ENCODE measurements at regions not wholly inside any gene's neighbourhood (a gene's known extent, or its start where the extent isn't known, plus 50 kb on each side); places are given as distances from the start of the nearest gene placed in this dataset.
"Not testable (repeated sequence)": the region's sequence is repeated elsewhere in the genome, so short reads cannot be mapped to it uniquely, and the experiment has no call there.

DNA sequence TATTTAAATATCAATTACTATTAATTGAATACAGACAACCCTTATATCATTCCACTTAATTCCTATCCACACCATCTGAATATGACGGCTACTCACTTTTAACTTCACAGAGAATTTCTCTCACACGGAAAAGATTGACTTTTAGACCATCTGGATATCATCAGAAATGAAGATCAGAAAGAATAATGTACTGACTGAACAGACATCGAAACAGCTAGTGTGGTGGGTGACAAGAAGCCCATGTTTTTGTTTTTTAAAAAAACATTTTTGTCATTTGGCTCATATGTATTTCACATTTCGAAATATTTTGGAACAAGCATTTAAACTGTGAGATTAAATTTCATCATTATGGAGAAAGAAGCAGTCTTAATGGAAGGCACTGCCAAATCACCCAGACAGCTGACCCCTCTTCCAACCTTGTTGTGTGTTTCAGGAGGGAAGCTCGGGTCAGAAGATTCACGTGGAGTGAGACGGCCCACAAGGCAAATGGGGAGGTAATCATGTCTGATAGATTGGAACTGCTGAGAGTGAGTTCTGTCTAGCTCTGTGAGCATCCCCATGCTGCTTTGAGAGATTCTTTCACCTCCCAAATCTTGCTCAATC lies 204.2 kb upstream of the RASGEF1B start:
- no peak for DNase-seq (ENCODE audit: low spot score)
- Mint-ChIP-seq H3K27me3 (ENCODE audit: low read depth) (peaks cover 17% of the 10 kb centered on the region), H3K4me3 (ENCODE audit: unreplicated experiment) (no peak overlapping the region), H3K4me1 (ENCODE audit: low read depth) (peaks cover 16% of the 10 kb centered on the region), H3K27ac (ENCODE audit: unreplicated experiment) (peak overlapping the region; percentile 10), H3K36me3 (ENCODE audit: low read depth) (no peaks in the 10 kb centered on the region), H3K9me3 (ENCODE audit: low read depth) (no peaks in the 10 kb centered on the region)
- TF ChIP-seq, protein P1, sequence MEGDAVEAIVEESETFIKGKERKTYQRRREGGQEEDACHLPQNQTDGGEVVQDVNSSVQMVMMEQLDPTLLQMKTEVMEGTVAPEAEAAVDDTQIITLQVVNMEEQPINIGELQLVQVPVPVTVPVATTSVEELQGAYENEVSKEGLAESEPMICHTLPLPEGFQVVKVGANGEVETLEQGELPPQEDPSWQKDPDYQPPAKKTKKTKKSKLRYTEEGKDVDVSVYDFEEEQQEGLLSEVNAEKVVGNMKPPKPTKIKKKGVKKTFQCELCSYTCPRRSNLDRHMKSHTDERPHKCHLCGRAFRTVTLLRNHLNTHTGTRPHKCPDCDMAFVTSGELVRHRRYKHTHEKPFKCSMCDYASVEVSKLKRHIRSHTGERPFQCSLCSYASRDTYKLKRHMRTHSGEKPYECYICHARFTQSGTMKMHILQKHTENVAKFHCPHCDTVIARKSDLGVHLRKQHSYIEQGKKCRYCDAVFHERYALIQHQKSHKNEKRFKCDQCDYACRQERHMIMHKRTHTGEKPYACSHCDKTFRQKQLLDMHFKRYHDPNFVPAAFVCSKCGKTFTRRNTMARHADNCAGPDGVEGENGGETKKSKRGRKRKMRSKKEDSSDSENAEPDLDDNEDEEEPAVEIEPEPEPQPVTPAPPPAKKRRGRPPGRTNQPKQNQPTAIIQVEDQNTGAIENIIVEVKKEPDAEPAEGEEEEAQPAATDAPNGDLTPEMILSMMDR (IDR thresholded peaks at IDR 0.05), result no peak

DNA sequence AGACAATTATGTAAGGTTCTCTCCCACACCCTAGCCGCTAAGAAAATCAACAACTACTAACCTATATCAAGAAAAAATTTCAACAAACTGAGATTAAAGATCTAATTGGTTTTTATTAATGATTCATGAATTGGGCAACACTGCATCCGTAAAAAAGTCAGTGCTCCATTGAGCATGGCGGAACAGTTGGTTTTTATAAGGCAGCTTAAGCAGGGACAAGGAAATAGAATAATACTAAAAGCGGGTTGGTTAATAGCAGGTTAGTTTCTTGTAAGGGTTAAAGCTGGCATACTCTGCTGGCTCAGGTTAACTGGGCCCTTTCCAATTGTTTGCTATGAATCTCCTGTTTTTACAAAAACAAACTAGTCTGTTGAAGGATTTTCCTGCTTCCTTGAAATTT lies 202.3 kb upstream of the RASGEF1B start:
- H3K36me3 Mint-ChIP-seq (ENCODE audit: low read depth), result no peaks in the 10 kb centered on the region
- H3K27me3 Mint-ChIP-seq (ENCODE audit: low read depth), result peaks cover 8% of the 10 kb centered on the region
- H3K9me3 Mint-ChIP-seq (ENCODE audit: low read depth), result no peaks in the 10 kb centered on the region
- TF ChIP-seq, protein P1 (IDR thresholded peaks at IDR 0.05), result no peak
- DNase-seq (ENCODE audit: low spot score), result no peak
- H3K4me1 Mint-ChIP-seq (ENCODE audit: low read depth), result peaks cover 16% of the 10 kb centered on the region
- H3K27ac Mint-ChIP-seq (ENCODE audit: unreplicated experiment), result no peak overlapping the region
- no peak overlapping the region for H3K4me3 Mint-ChIP-seq (ENCODE audit: unreplicated experiment)

GRCh38 chr4:81668328-81668727 lies 196.6 kb upstream of the RASGEF1B start:
- not testable (repeated sequence) for H3K9me3 Mint-ChIP-seq (ENCODE audit: low read depth); H3K27ac Mint-ChIP-seq (ENCODE audit: unreplicated experiment); H3K27me3 Mint-ChIP-seq (ENCODE audit: low read depth); H3K4me3 Mint-ChIP-seq (ENCODE audit: unreplicated experiment); H3K36me3 Mint-ChIP-seq (ENCODE audit: low read depth); DNase-seq (ENCODE audit: low spot score)
- H3K4me1 Mint-ChIP-seq (ENCODE audit: low read depth), result peaks cover 12% of the 10 kb centered on the region

GRCh38 chr4:81667539-81667938 lies 195.8 kb upstream of the RASGEF1B start:
- H3K4me3 Mint-ChIP-seq (ENCODE audit: unreplicated experiment), result no peak overlapping the region
- H3K27me3 Mint-ChIP-seq (ENCODE audit: low read depth), result peaks cover 5% of the 10 kb centered on the region
- peaks cover 18% of the 10 kb centered on the region for H3K4me1 Mint-ChIP-seq (ENCODE audit: low read depth)
- TF ChIP-seq, protein P1 (IDR thresholded peaks at IDR 0.05), result no peak
- H3K27ac Mint-ChIP-seq (ENCODE audit: unreplicated experiment), result no peak overlapping the region
- DNase-seq (ENCODE audit: low spot score), result no peak
- no peaks in the 10 kb centered on the region for H3K9me3 Mint-ChIP-seq (ENCODE audit: low read depth)
- H3K36me3 Mint-ChIP-seq (ENCODE audit: low read depth), result no peaks in the 10 kb centered on the region

DNA sequence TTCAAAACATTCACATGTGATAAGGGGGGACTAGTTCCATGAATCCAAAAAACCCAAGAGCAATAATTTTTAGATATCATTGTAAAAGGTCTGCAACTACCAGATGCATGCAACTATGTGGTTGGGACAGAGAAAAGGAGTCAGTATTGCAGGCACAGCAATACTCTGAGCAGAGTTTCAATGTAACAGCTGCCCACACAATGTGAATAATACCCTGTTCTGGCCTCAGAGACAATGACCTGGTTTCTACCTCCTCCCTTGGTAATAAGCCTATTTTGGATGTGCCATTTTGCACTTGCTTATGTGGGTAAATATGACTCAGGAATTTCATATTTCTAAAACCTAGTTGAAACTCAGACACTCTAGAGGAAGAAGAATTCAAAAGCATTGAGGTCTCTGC lies 194.8 kb upstream of the RASGEF1B start:
- H3K27ac Mint-ChIP-seq (ENCODE audit: unreplicated experiment), result no peak overlapping the region
- DNase-seq (ENCODE audit: low spot score), result no peak
- no peak overlapping the region for H3K4me3 Mint-ChIP-seq (ENCODE audit: unreplicated experiment)
- peaks cover 18% of the 10 kb centered on the region for H3K4me1 Mint-ChIP-seq (ENCODE audit: low read depth)
- H3K36me3 Mint-ChIP-seq (ENCODE audit: low read depth), result no peaks in the 10 kb centered on the region
- peaks cover 6% of the 10 kb centered on the region for H3K27me3 Mint-ChIP-seq (ENCODE audit: low read depth)
- TF ChIP-seq, protein P1 (IDR thresholded peaks at IDR 0.05), result no peak
- H3K9me3 Mint-ChIP-seq (ENCODE audit: low read depth), result no peaks in the 10 kb centered on the region

DNA sequence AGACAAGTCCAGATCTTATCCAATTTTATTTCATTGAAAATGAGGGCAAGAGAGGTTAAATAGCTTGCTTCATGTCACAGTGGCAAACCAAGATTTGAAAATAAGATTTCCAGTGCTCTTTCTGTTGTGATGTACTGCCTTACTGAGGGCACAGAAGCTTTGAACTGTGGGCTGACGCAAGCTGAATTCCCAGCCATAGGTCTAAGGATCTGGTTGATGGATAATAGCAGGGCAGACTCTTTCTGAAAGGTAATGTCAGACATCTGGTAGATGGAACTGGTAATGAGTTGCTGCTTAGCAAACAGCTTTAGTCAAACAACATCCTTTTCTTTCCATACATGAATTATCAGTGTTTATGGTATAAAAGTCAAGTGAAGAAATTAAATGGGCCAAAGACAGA lies 193.9 kb upstream of the RASGEF1B start:
- DNase-seq (ENCODE audit: low spot score), result no peak

More for the DNA sequence above, 193.9 kb upstream of the RASGEF1B start:
- H3K27me3 Mint-ChIP-seq (ENCODE audit: low read depth), result peaks cover 4% of the 10 kb centered on the region
- peaks cover 18% of the 10 kb centered on the region for H3K4me1 Mint-ChIP-seq (ENCODE audit: low read depth)
- TF ChIP-seq, protein P1 (IDR thresholded peaks at IDR 0.05), result no peak
- no peaks in the 10 kb centered on the region for H3K9me3 Mint-ChIP-seq (ENCODE audit: low read depth)
- H3K4me3 Mint-ChIP-seq (ENCODE audit: unreplicated experiment), result no peak overlapping the region
- H3K27ac Mint-ChIP-seq (ENCODE audit: unreplicated experiment), result no peak overlapping the region
- H3K36me3 Mint-ChIP-seq (ENCODE audit: low read depth), result no peaks in the 10 kb centered on the region

Data from chondrocyte (in vitro differentiated cells).